ENCODE measurements at regions not wholly inside any gene's neighbourhood (a gene's known extent, or its start where the extent isn't known, plus 50 kb on each side); places are given as distances from the start of the nearest gene placed in this dataset.
"Not testable (repeated sequence)": the region's sequence is repeated elsewhere in the genome, so short reads cannot be mapped to it uniquely, and the experiment has no call there.

- not testable (repeated sequence) for TF ChIP-seq CTCF (IDR thresholded peaks at IDR 0.05; ENCODE audit: insufficient read depth, low read depth, low read length); EZH2 (IDR thresholded peaks at IDR 0.05; ENCODE audit: insufficient read depth, low read length)
Measured at GRCh38 chr16:87124405-87124804, 192.8 kb downstream of the C16orf95 start.

Data from astrocyte (in vitro differentiated cells and primary cell).